Effector memory CD4-positive, alpha-beta T cell (primary cell): ENCODE measurements at regions not wholly inside any gene's neighbourhood (a gene's known extent, or its start where the extent isn't known, plus 50 kb on each side); places are given as distances from the start of the nearest gene placed in this dataset.

Source experiments
- DNase-seq, 3 donors: peaks; one replicate each; pipeline ENCODE4 v3.0.0-alpha.2; 2020
- H3K27ac ChIP-seq: 2 replicates; pipeline ENCODE4 v1.7.0; 2013; ENCODE audit warnings: mild to moderate bottlenecking, low read length, moderate library complexity; ENCODE audit not compliant: insufficient read depth, poor library complexity, severe bottlenecking
- H3K27me3 ChIP-seq: replicated peaks from 2 replicates; pipeline ENCODE4 v1.7.0; 2013; ENCODE audit warnings: mild to moderate bottlenecking, low read length; ENCODE audit not compliant: insufficient read depth, control insufficient read depth, poor library complexity, severe bottlenecking
- H3K36me3 ChIP-seq: 2 replicates; pipeline ENCODE4 v1.7.0; 2013; ENCODE audit warnings: mild to moderate bottlenecking, low read length, moderate library complexity; ENCODE audit not compliant: control insufficient read depth, insufficient read depth
- H3K4me1 ChIP-seq: 2 replicates; pipeline ENCODE4 v1.7.0; 2013; ENCODE audit warnings: low read length, mild to moderate bottlenecking; ENCODE audit not compliant: control insufficient read depth, insufficient read depth, poor library complexity, severe bottlenecking
- H3K4me3 ChIP-seq: 2 replicates; pipeline ENCODE4 v1.7.0; 2013; ENCODE audit warnings: low read length, low read depth, mild to moderate bottlenecking; ENCODE audit not compliant: insufficient read depth, poor library complexity, severe bottlenecking
- H3K9me3 ChIP-seq: 2 replicates; pipeline ENCODE4 v1.7.0; 2013; ENCODE audit warnings: mild to moderate bottlenecking, low read length, moderate library complexity; ENCODE audit not compliant: control insufficient read depth

- H3K36me3 ChIP-seq, result no peaks in the 10 kb centered on the region
- H3K4me1 ChIP-seq, result no peaks in the 10 kb centered on the region
- no peak overlapping the region for H3K4me3 ChIP-seq
- no peak overlapping the region for H3K27ac ChIP-seq
- H3K9me3 ChIP-seq, result no peaks in the 10 kb centered on the region
- no peak for DNase-seq
- no peaks in the 10 kb centered on the region for H3K27me3 ChIP-seq
Observed at GRCh38 chr3:144622845-144623244, 651.2 kb downstream of the DIPK2A start.

- H3K27me3 ChIP-seq, result no peaks in the 10 kb centered on the region
- DNase-seq, result no peak
- no peaks in the 10 kb centered on the region for H3K36me3 ChIP-seq
- no peak overlapping the region for H3K4me3 ChIP-seq
- no peak overlapping the region for H3K27ac ChIP-seq
- no peaks in the 10 kb centered on the region for H3K4me1 ChIP-seq
- H3K9me3 ChIP-seq, result no peaks in the 10 kb centered on the region
Observed at GRCh38 chr3:144624656-144625055, 653.0 kb downstream of the DIPK2A start.

GRCh38 chr3:144626835-144627234 is 655.2 kb downstream of the DIPK2A start:
- no peak for DNase-seq
- H3K36me3 ChIP-seq, result no peaks in the 10 kb centered on the region
- H3K27ac ChIP-seq, result no peak overlapping the region
- H3K27me3 ChIP-seq, result no peaks in the 10 kb centered on the region
- no peak overlapping the region for H3K4me3 ChIP-seq
- H3K9me3 ChIP-seq, result no peaks in the 10 kb centered on the region
- H3K4me1 ChIP-seq, result no peaks in the 10 kb centered on the region

- Histone ChIP-seq H3K4me3 (no peak overlapping the region), H3K27ac (no peak overlapping the region), H3K9me3 (no peaks in the 10 kb centered on the region), H3K4me1 (no peaks in the 10 kb centered on the region), H3K27me3 (no peaks in the 10 kb centered on the region), H3K36me3 (no peaks in the 10 kb centered on the region)
- DNase-seq, result no peak
Observed at GRCh38 chr3:144629381-144629780, 657.8 kb downstream of the DIPK2A start.

- Histone ChIP-seq H3K36me3 (no peaks in the 10 kb centered on the region), H3K27me3 (no peaks in the 10 kb centered on the region), H3K27ac (no peak overlapping the region), H3K9me3 (no peaks in the 10 kb centered on the region), H3K4me1 (no peaks in the 10 kb centered on the region), H3K4me3 (no peak overlapping the region)
- no peak for DNase-seq
Observed at GRCh38 chr3:144636833-144637232, 665.2 kb downstream of the DIPK2A start.

- H3K9me3 ChIP-seq, result no peaks in the 10 kb centered on the region
- no peak overlapping the region for H3K4me3 ChIP-seq
- H3K27me3 ChIP-seq, result no peaks in the 10 kb centered on the region
- no peak for DNase-seq
- no peaks in the 10 kb centered on the region for H3K36me3 ChIP-seq
- no peak overlapping the region for H3K27ac ChIP-seq
- no peaks in the 10 kb centered on the region for H3K4me1 ChIP-seq
Observed at GRCh38 chr3:144638009-144638408, 666.4 kb downstream of the DIPK2A start.

- no peak for DNase-seq
- Histone ChIP-seq H3K4me1 (no peaks in the 10 kb centered on the region), H3K27ac (no peak overlapping the region), H3K4me3 (no peak overlapping the region), H3K36me3 (no peaks in the 10 kb centered on the region), H3K9me3 (no peaks in the 10 kb centered on the region), H3K27me3 (no peaks in the 10 kb centered on the region)
Observed at GRCh38 chr3:144643771-144644198, 672.2 kb downstream of the DIPK2A start.

GRCh38 chr3:144645300-144645699 is 673.7 kb downstream of the DIPK2A start:
- Histone ChIP-seq H3K27ac (no peak overlapping the region), H3K36me3 (no peaks in the 10 kb centered on the region), H3K27me3 (no peaks in the 10 kb centered on the region), H3K4me1 (no peaks in the 10 kb centered on the region), H3K4me3 (no peak overlapping the region), H3K9me3 (no peaks in the 10 kb centered on the region)
- DNase-seq, result no peak

GRCh38 chr3:144650380-144650779 is 678.8 kb downstream of the DIPK2A start:
- Histone ChIP-seq H3K27me3 (no peaks in the 10 kb centered on the region), H3K4me3 (no peak overlapping the region), H3K9me3 (no peaks in the 10 kb centered on the region), H3K4me1 (no peaks in the 10 kb centered on the region), H3K36me3 (no peaks in the 10 kb centered on the region), H3K27ac (no peak overlapping the region)
- DNase-seq, result no peak

- Histone ChIP-seq H3K9me3 (no peaks in the 10 kb centered on the region), H3K27ac (no peak overlapping the region), H3K4me1 (no peaks in the 10 kb centered on the region), H3K4me3 (no peak overlapping the region), H3K36me3 (no peaks in the 10 kb centered on the region), H3K27me3 (no peaks in the 10 kb centered on the region)
- no peak for DNase-seq
Observed at GRCh38 chr3:144652573-144652972, 681.0 kb downstream of the DIPK2A start.

- no peaks in the 10 kb centered on the region for H3K4me1 ChIP-seq
Observed at GRCh38 chr3:144655423-144655822, 683.8 kb downstream of the DIPK2A start.

More at GRCh38 chr3:144655423-144655822, 683.8 kb downstream of the DIPK2A start:
- Histone ChIP-seq H3K27me3 (no peaks in the 10 kb centered on the region), H3K36me3 (no peaks in the 10 kb centered on the region), H3K9me3 (no peaks in the 10 kb centered on the region), H3K4me3 (no peak overlapping the region), H3K27ac (no peak overlapping the region)
- DNase-seq, result no peak
